ENCODE measurements at regions not wholly inside any gene's neighbourhood (a gene's known extent, or its start where the extent isn't known, plus 50 kb on each side); places are given as distances from the start of the nearest gene placed in this dataset.
"Not testable (repeated sequence)": the region's sequence is repeated elsewhere in the genome, so short reads cannot be mapped to it uniquely, and the experiment has no call there.

DNA sequence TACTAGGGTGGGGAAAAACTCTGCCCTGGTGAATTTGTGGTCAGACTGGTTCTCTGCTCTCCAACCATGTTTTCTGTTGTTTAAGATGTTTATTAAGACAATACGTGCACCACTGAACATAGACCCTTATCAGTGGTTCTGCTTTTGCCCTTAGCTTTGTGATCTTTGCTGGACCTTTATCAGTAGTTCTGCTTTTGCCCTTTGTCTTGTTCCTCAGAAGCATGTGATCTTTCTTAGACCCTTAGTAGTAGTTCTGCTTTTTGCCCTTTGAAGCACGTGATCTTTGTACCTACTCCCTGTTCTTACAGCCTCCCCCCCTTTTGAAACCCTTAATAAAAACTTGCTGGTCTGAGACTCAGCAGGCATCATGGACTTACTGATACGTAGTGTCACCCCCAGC is 101.4 kb upstream of the FAM90A1 start:
- not testable (repeated sequence) for H3K4me1 ChIP-seq (ENCODE audit: low read length); H3K9me3 ChIP-seq (ENCODE audit: insufficient read depth, low read length); H3K4me2 ChIP-seq (ENCODE audit: low read length); H2AFZ ChIP-seq (ENCODE audit: low read depth, low read length); H3K4me3 ChIP-seq (ENCODE audit: low read length); H3K36me3 ChIP-seq (replicated peaks; ENCODE audit: low read depth, low read length); H3K27me3 ChIP-seq (ENCODE audit: low read depth, low read length); H3K79me2 ChIP-seq (ENCODE audit: low read length); H3K27ac ChIP-seq (ENCODE audit: low read length); H4K20me1 ChIP-seq (ENCODE audit: insufficient read depth, low read length); H3K9ac ChIP-seq (ENCODE audit: low read length)

DNA sequence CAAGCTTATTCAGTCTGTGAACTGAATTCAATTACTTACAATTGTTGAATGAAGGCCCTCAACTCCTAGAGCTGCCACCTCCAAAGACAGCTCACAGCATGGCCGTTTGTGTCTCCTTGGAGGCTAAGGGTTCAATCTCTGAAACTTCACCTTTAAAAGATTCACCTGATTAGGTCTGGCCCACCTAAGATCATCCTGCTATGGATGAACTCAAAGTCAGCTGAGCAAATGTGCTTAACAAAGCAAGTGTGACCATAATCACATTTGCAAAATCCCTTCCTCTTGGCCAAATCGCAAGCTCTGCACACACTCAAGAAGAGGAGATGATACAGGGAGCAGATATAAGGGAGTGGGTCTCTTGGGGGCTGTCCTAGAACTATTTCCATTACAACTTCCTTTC is 105.0 kb upstream of the FAM90A1 start:
- H3K36me3 ChIP-seq (replicated peaks; ENCODE audit: low read depth, low read length); H3K9me3 ChIP-seq (ENCODE audit: insufficient read depth, low read length); H3K4me2 ChIP-seq (ENCODE audit: low read length); H3K27ac ChIP-seq (ENCODE audit: low read length); H3K9ac ChIP-seq (ENCODE audit: low read length); H3K27me3 ChIP-seq (ENCODE audit: low read depth, low read length); H3K79me2 ChIP-seq (ENCODE audit: low read length); H3K4me1 ChIP-seq (ENCODE audit: low read length); H2AFZ ChIP-seq (ENCODE audit: low read depth, low read length); H4K20me1 ChIP-seq (ENCODE audit: insufficient read depth, low read length); H3K4me3 ChIP-seq (ENCODE audit: low read length): not testable (repeated sequence)

DNA sequence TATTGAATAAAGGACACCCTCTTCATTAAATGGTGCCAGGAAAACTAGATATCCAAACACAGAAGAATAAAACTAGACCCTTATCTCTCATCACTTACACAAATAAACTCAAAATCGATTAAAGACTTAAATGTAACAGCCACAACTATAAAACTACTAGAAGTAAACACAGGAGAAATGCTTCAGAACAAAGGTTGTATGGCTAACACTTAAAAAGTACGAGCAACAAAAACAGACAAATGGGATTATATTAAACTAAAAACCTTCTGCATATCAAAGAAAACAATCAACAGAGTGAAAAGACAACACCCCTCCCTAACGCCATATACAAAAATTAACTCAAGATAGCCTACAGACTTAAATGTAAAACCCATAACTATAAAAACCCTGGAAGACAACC is 104.7 kb upstream of the CLEC6A start:
- H3K4me3 ChIP-seq (ENCODE audit: low read length); H3K36me3 ChIP-seq (replicated peaks; ENCODE audit: low read depth, low read length); H3K9ac ChIP-seq (ENCODE audit: low read length); H3K9me3 ChIP-seq (ENCODE audit: insufficient read depth, low read length); H3K4me1 ChIP-seq (ENCODE audit: low read length); H2AFZ ChIP-seq (ENCODE audit: low read depth, low read length); H3K27ac ChIP-seq (ENCODE audit: low read length); H4K20me1 ChIP-seq (ENCODE audit: insufficient read depth, low read length); H3K79me2 ChIP-seq (ENCODE audit: low read length); H3K4me2 ChIP-seq (ENCODE audit: low read length): not testable (repeated sequence)
- H3K27me3 ChIP-seq (ENCODE audit: low read depth, low read length) = peaks cover 12% of the 10 kb centered on the region

GRCh38 chr12:8354741-8355140 is 101.0 kb upstream of the CLEC6A start:
- H4K20me1 ChIP-seq (ENCODE audit: insufficient read depth, low read length); H3K9me3 ChIP-seq (ENCODE audit: insufficient read depth, low read length); H2AFZ ChIP-seq (ENCODE audit: low read depth, low read length); H3K4me3 ChIP-seq (ENCODE audit: low read length); H3K36me3 ChIP-seq (replicated peaks; ENCODE audit: low read depth, low read length); H3K4me2 ChIP-seq (ENCODE audit: low read length); H3K27ac ChIP-seq (ENCODE audit: low read length); H3K79me2 ChIP-seq (ENCODE audit: low read length); H3K4me1 ChIP-seq (ENCODE audit: low read length); H3K9ac ChIP-seq (ENCODE audit: low read length): not testable (repeated sequence)
- H3K27me3 ChIP-seq (ENCODE audit: low read depth, low read length) = peaks cover 12% of the 10 kb centered on the region

DNA sequence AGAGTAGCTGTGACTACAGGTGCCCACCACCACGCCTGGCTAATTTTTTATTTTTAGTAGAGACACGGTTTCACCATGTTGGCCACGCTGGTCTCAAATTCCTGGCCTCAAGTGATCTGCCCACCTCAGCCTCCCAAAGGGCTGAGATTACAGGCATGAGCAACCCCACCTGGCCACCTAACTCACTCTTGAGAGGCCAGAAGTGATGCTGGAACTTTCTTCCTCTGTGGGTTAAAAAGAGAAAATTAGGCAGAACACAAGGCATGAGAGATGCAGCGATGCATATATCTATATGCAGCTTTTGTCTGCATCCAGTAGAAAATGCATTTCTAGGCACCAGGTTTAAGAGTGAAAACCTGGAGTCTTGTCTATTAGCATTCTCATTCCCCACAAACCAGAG is 100.2 kb upstream of the CLEC6A start:
- H3K9ac ChIP-seq (ENCODE audit: low read length); H2AFZ ChIP-seq (ENCODE audit: low read depth, low read length); H3K36me3 ChIP-seq (replicated peaks; ENCODE audit: low read depth, low read length); H4K20me1 ChIP-seq (ENCODE audit: insufficient read depth, low read length); H3K79me2 ChIP-seq (ENCODE audit: low read length); H3K4me3 ChIP-seq (ENCODE audit: low read length); H3K9me3 ChIP-seq (ENCODE audit: insufficient read depth, low read length); H3K4me1 ChIP-seq (ENCODE audit: low read length); H3K4me2 ChIP-seq (ENCODE audit: low read length); H3K27ac ChIP-seq (ENCODE audit: low read length): not testable (repeated sequence)
- peaks cover 12% of the 10 kb centered on the region for H3K27me3 ChIP-seq (ENCODE audit: low read depth, low read length)

DNA sequence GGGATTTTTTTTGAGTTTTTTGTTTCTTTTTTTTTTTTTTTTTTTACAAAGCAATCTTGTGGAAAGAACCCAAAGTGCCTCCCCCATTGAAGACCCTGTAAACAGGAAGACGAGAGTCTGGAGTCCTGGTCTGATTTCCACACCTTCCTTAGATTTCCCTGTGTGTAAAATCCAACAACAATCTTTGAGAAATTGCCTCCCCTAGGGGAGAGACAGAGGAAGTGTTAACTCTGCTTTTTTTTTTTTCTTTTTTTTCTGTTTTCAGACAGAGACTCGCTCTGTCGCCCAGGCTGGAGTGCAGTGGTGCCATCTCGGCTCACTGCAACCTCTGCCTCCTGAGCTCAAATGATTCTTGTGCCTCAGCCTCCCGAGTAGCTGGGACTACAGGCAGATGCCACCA is 82.0 kb upstream of the CLEC6A start:
- H3K9ac ChIP-seq (ENCODE audit: low read length); H3K79me2 ChIP-seq (ENCODE audit: low read length); H3K36me3 ChIP-seq (replicated peaks; ENCODE audit: low read depth, low read length); H4K20me1 ChIP-seq (ENCODE audit: insufficient read depth, low read length); H3K4me1 ChIP-seq (ENCODE audit: low read length); H3K9me3 ChIP-seq (ENCODE audit: insufficient read depth, low read length); H3K27ac ChIP-seq (ENCODE audit: low read length); H2AFZ ChIP-seq (ENCODE audit: low read depth, low read length); H3K4me2 ChIP-seq (ENCODE audit: low read length); H3K4me3 ChIP-seq (ENCODE audit: low read length); H3K27me3 ChIP-seq (ENCODE audit: low read depth, low read length): not testable (repeated sequence)
- peak; percentile 34; the same call in 1 of the 2 replicates for TF ChIP-seq CTCF (IDR thresholded peaks at IDR 0.05; ENCODE audit: low read depth, low read length)

- H4K20me1 ChIP-seq (ENCODE audit: insufficient read depth, low read length); H3K9ac ChIP-seq (ENCODE audit: low read length); H3K4me2 ChIP-seq (ENCODE audit: low read length); H3K27me3 ChIP-seq (ENCODE audit: low read depth, low read length); H3K4me3 ChIP-seq (ENCODE audit: low read length); H3K79me2 ChIP-seq (ENCODE audit: low read length); H3K9me3 ChIP-seq (ENCODE audit: insufficient read depth, low read length); H3K27ac ChIP-seq (ENCODE audit: low read length); H3K36me3 ChIP-seq (replicated peaks; ENCODE audit: low read depth, low read length); H2AFZ ChIP-seq (ENCODE audit: low read depth, low read length); H3K4me1 ChIP-seq (ENCODE audit: low read length): not testable (repeated sequence)
These were observed 80.6 kb upstream of the CLEC6A start for GRCh38 chr12:8375122-8375521.

DNA sequence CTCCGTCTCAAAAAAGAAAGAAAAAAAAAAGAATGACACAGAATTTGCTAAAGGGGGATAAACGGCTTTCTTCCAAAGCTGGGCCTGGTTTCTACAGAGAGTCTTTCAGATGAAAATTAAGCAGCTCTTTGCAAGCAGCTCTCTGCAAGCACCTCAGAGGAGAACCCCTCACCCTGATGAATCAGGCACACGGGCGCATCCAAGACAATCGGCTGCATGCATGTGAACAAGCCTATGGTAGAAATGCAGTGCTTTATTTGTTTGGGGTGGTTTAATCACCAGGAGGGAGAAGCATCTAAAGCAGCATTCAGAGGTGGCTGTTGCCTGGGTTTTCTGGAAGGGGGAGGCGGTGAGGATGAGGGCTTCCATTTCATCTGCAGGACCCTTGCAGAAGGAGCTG is 78.0 kb upstream of the CLEC6A start:
- H2AFZ ChIP-seq (ENCODE audit: low read depth, low read length); H3K27ac ChIP-seq (ENCODE audit: low read length); H3K9ac ChIP-seq (ENCODE audit: low read length); H3K36me3 ChIP-seq (replicated peaks; ENCODE audit: low read depth, low read length); H3K9me3 ChIP-seq (ENCODE audit: insufficient read depth, low read length); H3K27me3 ChIP-seq (ENCODE audit: low read depth, low read length); H3K4me2 ChIP-seq (ENCODE audit: low read length); H3K79me2 ChIP-seq (ENCODE audit: low read length); H3K4me1 ChIP-seq (ENCODE audit: low read length); H4K20me1 ChIP-seq (ENCODE audit: insufficient read depth, low read length); H3K4me3 ChIP-seq (ENCODE audit: low read length): not testable (repeated sequence)

- not testable (repeated sequence) for H2AFZ ChIP-seq (ENCODE audit: low read depth, low read length); H3K36me3 ChIP-seq (replicated peaks; ENCODE audit: low read depth, low read length); H3K4me1 ChIP-seq (ENCODE audit: low read length); H3K4me2 ChIP-seq (ENCODE audit: low read length); H3K79me2 ChIP-seq (ENCODE audit: low read length); H3K9ac ChIP-seq (ENCODE audit: low read length); H3K27ac ChIP-seq (ENCODE audit: low read length); H3K9me3 ChIP-seq (ENCODE audit: insufficient read depth, low read length); H3K27me3 ChIP-seq (ENCODE audit: low read depth, low read length); H3K4me3 ChIP-seq (ENCODE audit: low read length); H4K20me1 ChIP-seq (ENCODE audit: insufficient read depth, low read length)
These were observed 73.2 kb upstream of the CLEC6A start for GRCh38 chr12:8382556-8382955.
